A673 (cell line): ENCODE measurements at regions not wholly inside any gene's neighbourhood (a gene's known extent, or its start where the extent isn't known, plus 50 kb on each side); places are given as distances from the start of the nearest gene placed in this dataset.

Source experiments
- BruUV-seq: library from RNA; stranded (reverse); fragments of 400-500 nt; replicated peaks from 2 replicates; lab custom pipeline; 2021; lab: Mats Ljungman, UMichigan
- CTCF ChIA-PET: fragments of 300-600 bp; sonication (Branson Sonifier 250); formaldehyde crosslinking; loops from one replicate; lab custom pipeline; 2022; ENCODE audit warnings: antibody characterized with exemption; lab: Charles Lee
- POLR2A ChIA-PET: fragments of 300-600 bp; sonication (Branson Sonifier 250); formaldehyde crosslinking; loops from one replicate; lab custom pipeline; 2022; ENCODE audit warnings: antibody characterized with exemption; ENCODE audit not compliant: low non-redundant PET; lab: Charles Lee
- DNase-seq: peaks from one replicate; pipeline ENCODE4 v3.0.0-alpha.2; 2015; ENCODE audit warnings: low spot score
- H3K27ac ChIP-seq: fragments of 200-600 bp; sonication (generic); 2 replicates; pipeline ENCODE4 v1.5.1; 2016; ENCODE audit warnings: mixed run types, low read depth, mild to moderate bottlenecking, mixed read lengths, antibody characterized with exemption, low read length; ENCODE audit not compliant: poor library complexity, severe bottlenecking
- H3K27me3 ChIP-seq: fragments of 200-600 bp; sonication (generic); replicated peaks from 2 replicates; pipeline ENCODE4 v1.6.1; 2017; ENCODE audit warnings: mixed run types, low read depth, mild to moderate bottlenecking, mixed read lengths, antibody characterized with exemption, low read length; ENCODE audit not compliant: insufficient read depth, poor library complexity
- H3K36me3 ChIP-seq: fragments of 200-600 bp; sonication (generic); 2 replicates; pipeline ENCODE4 v1.6.1; 2016; ENCODE audit warnings: mixed run types, mild to moderate bottlenecking, mixed read lengths, antibody characterized with exemption, low read length; ENCODE audit not compliant: insufficient read depth, poor library complexity, severe bottlenecking
- H3K4me1 ChIP-seq: fragments of 200-600 bp; sonication (generic); 2 replicates; pipeline ENCODE4 v1.6.1; 2017; ENCODE audit warnings: mixed run types, mild to moderate bottlenecking, mixed read lengths, antibody characterized with exemption, low read length; ENCODE audit not compliant: insufficient read depth, poor library complexity, severe bottlenecking
- H3K4me3 ChIP-seq: fragments of 200-600 bp; sonication (generic); 2 replicates; pipeline ENCODE4 v1.5.1; 2016; ENCODE audit warnings: low read depth, mixed run types, mild to moderate bottlenecking, mixed read lengths, low read length; ENCODE audit not compliant: poor library complexity, severe bottlenecking
- H3K9me3 ChIP-seq: fragments of 200-600 bp; sonication (generic); 2 replicates; pipeline ENCODE4 v1.6.1; 2016; ENCODE audit warnings: mixed run types, low read depth, mild to moderate bottlenecking, mixed read lengths, antibody characterized with exemption, low read length; ENCODE audit not compliant: poor library complexity, severe bottlenecking
- CTCF ChIP-seq: fragments of 300-800, 200-600 bp; sonication (generic); conservative IDR thresholded peaks from 2 replicates; pipeline ENCODE4 v1.5.1; 2017; ENCODE audit warnings: low read depth, mild to moderate bottlenecking, antibody characterized with exemption, low read length, moderate library complexity, mixed read lengths
- EZH2 ChIP-seq: fragments of 200-600 bp; sonication (generic); IDR thresholded peaks from 2 replicates; pipeline ENCODE4 v1.6.1; 2017; ENCODE audit warnings: borderline replicate concordance, low read depth, mild to moderate bottlenecking, mixed read lengths, antibody characterized with exemption, low read length; ENCODE audit not compliant: poor library complexity, severe bottlenecking
- intact Hi-C: fragments of 100-400 bp; cut with micrococcal nuclease; formaldehyde crosslinking; loops from one replicate; pipeline ENCODE4 v1.10.0; 2022; ENCODE audit not compliant: unreplicated experiment

GRCh38 chr11:86141727-86142126, 72.8 kb upstream of the PICALM start:
- Histone ChIP-seq H3K9me3 (no peaks in the 10 kb centered on the region), H3K36me3 (no peaks in the 10 kb centered on the region), H3K4me3 (no peak overlapping the region), H3K27me3 (no peaks in the 10 kb centered on the region), H3K4me1 (no peaks in the 10 kb centered on the region), H3K27ac (no peak overlapping the region)
- CTCF ChIA-PET: no interaction called here
- POLR2A ChIA-PET: no interaction called here
- BruUV-seq: no TSS peak
- TF ChIP-seq CTCF: no peak
- no peak for DNase-seq
- intact Hi-C loops: no loop called here

GRCh38 chr11:86140334-86140990, 71.6 kb upstream of the PICALM start:
- Histone ChIP-seq H3K4me3 (no peak overlapping the region), H3K9me3 (no peaks in the 10 kb centered on the region), H3K36me3 (no peaks in the 10 kb centered on the region), H3K27ac (no peak overlapping the region), H3K27me3 (no peaks in the 10 kb centered on the region), H3K4me1 (no peaks in the 10 kb centered on the region)
- ChIA-PET POLR2A (no interaction called here), CTCF (no interaction called here)
- DNase-seq: no peak
- TF ChIP-seq EZH2 (no peak), CTCF (no peak)
- no TSS peak for BruUV-seq
- intact Hi-C loops: no loop called here

- BruUV-seq: no TSS peak
- Histone ChIP-seq H3K9me3 (no peaks in the 10 kb centered on the region), H3K4me3 (no peak overlapping the region), H3K36me3 (no peaks in the 10 kb centered on the region), H3K27ac (no peak overlapping the region), H3K27me3 (no peaks in the 10 kb centered on the region), H3K4me1 (no peaks in the 10 kb centered on the region)
- no peak for DNase-seq
- ChIA-PET CTCF (no interaction called here), POLR2A (no interaction called here)
- TF ChIP-seq CTCF (no peak), EZH2 (no peak)
- intact Hi-C loops: loop anchor here (10.0 kb wide), 1 partner anchor 266 kb away; no protein-coding TSS in a partner anchor
Measured at GRCh38 chr11:86138958-86139357, 70.1 kb upstream of the PICALM start.
